HG03159 (cell line): ENCODE measurements at regions not wholly inside any gene's neighbourhood (a gene's known extent, or its start where the extent isn't known, plus 50 kb on each side); places are given as distances from the start of the nearest gene placed in this dataset.

Experiments
- ATAC-seq: cut with Tn5 transposase; IDR thresholded peaks from one replicate; pipeline ENCODE4 v1.9.1; 2021; ENCODE audit warnings: mild to moderate bottlenecking, moderate library complexity; ENCODE audit not compliant: unreplicated experiment

DNA sequence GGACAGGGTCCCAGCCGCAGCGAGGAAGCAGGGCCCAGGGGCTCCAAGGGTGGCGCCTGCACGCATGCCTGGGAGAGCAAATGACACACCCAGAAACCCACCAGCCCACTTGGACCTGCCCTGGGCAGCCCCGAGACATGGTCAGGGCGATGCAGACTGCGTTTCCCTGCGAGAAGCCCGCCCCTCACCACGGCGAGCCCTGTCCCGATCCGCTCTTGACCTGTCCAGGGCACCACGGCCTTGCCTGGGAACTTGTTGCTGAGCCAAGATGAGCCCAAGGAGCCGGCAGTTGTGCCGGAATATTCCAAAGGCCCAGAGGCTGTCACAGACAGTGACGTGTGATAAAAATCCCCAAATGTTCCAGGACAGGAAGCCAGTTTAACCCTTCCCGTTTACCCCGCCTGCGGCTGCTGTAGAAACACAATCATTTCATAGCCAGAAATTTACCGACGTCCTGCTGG, 78.1 kb downstream of the SIK1 start:
- ATAC-seq, result no peak

DNA sequence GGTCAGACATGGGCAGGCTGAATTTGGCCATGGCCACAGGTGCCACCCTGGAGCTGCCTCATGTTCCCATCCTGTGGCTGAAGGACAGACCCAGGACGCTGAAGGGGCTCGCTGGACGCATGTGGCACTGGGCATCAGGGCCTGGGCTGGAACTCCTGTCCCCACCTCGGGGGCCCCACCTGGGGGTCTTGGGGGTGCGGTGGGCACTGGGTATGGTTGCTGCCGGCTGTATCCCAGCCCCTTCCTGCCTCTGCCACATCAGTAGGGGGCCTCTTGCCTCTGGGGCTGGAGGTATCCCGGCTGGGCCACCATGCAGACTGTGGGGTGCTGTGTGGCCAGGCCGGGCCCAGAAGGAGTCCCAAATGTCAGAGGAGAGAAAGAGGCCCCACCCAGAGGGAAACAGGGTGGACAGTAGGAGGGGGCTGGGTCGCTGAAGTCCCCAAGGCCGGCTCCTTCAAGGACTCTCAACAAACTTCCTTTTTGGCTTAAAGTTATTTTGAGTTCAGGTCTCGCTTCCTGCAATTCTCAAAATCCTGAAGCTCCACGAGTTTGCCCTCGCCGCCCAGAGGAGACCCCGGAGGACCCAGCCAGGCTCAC, 78.7 kb downstream of the SIK1 start:
- ATAC-seq, result no peak

DNA sequence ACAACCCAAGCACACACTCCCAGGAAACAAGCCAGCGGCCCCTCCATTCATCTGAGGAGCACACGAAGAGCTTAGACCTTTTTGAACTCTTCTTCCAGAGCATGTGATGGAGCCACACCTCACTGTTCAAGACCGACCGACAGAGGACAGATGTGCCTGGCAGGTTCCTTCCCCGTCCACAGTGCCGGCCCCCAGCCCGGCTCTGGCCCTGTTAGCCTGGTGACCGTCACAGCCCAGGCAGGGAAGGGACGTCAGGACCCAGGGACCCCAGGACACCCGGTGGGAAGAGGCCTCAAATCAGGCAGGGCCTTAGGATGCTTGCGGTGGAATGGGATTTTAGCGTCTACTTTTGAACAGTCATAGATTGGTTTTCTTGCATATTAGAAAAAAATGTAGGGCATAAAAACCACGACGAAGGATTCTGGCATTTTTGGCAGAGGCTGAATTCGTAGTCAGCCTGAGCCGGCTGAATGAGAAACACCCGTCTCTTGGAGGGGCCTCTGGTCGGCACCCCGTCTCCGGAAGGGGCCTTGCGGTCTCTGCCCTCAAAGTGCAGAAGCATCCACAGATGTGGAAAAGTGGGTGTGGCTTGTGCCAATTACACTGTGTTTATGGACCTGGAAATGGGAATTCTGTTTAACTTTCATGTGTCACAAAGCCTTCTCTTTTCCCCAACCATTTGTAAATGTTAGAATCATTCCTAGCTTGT, 79.3 kb downstream of the SIK1 start:
- ATAC-seq, result no peak

DNA sequence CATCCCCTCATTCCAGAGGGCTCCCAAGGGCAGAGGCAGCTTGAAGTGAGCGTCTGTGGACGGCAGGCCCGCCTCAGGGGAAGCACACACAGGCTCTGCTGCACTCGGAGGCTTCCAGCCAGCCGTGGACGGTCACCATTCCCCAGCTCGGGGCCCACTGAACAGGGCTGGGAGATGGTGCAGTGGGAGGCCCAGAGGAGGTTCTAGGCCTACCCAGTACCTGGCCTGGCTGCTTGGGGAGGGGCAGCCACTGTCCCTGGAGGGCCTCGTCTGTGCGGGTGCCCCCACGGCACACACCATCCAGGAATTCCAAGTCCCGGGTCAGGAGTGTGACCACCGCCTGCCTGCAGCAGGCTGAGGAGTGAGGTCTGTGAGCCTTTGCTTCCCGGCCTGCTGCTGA, 80.4 kb downstream of the SIK1 start:
- no peak for ATAC-seq

DNA sequence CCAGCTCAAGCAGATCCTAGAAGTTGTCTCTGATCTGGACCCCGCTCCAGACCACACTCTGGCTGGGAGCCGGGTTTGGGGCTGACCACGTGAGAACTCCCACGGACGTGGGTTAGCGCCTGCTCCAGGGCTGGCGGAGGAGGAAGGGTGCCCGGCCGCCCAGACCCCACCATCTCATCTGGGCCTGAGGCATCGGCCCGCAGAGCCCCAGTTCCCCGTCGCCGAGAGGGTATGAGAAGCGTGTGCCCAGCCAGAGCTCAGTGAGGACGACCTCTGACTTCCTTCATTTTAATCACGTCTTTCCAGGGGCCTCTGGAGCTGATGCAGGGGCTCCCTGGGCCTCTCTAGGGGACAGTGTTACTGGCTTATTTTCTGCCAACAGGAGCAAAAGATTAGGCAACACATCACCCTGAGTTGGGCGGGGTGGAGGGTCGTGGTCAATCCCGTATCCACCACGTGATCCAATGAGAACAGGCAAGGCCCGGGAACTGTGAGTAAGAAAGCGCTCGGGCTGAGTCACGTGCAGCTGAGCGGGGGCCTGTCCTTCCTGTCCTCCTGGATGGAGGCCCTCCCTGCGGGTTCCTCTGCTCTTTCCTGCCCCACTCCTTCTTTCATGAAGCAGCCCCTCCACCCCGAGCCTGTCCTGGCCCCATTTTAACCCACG, 81.1 kb downstream of the SIK1 start:
- no peak for ATAC-seq

DNA sequence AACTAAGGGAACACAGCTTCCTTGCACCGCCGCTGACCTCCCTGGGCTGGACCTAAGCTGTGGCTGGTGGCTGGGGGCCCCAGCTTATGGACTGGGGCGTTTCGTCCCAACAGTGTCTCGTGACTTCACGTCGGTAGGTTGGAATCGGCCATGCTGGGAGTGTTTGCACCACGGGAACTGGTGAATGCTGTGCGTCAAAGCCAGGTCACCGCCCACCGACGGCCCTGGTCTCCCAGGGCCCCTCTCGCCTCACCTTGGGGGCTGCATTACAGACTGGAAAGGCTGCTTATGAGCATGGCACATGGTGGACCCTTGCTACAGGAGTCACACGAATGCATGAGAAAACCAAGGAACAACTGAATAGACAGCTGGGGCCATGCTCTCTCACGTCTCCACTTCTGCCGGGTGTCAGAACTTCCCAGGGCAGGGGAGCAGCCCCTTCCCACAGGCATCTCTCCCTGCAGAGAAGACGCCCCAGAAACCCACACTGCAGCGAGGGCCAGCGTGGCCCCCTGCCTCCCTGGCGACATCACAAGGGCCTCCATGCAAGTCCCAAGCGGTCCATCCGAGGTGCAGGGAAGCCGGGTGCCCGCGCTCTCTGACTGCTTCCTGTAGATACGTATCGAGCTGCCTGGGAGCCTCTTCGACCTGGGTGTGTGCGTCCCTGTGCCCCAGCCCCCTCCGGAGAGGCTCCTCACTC, 81.7 kb downstream of the SIK1 start:
- no peak for ATAC-seq

DNA sequence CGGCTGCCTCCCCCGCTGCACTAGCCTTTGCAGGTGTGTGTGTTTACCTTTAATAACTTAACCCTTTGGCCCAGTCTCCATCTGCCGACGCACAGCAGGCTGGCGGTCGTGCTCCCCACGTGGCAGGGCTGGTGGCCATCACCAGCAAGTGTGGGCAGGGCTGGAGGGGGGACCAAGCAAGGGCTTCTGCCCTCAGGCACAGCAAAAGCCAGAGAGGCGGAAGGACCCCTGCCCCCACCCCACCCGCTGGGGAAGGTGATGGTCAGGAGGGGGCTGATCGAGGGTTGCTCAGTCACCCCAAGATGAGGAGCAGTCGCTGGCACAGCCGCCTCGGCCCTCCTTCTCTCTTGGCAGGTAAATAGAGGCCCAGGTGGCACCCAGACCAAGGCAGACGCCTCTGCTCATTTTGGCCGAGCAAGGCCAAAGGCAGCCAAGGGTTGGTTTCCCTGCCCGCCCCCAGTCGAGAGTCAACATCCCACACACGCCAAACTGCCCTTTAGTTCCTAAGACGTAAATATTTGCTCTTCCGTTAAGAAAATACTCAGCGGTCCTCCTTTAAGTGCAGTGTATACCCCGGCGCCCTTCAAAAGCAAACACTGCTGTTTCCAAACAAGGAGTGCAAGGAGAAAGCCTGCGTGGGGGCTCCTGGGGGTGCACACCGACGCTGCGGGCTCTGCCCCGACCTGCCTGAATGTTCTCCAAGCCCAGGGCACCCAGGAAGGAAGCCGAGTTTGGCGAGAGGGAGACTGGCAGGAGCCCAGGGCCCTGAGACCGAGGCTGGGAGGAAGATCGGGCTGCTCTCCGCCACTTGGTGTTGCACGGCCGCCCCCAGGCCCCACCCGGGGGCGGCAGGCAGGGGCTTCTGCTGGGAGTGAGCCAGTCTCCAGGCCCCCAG, 82.7 kb downstream of the SIK1 start:
- no peak for ATAC-seq

DNA sequence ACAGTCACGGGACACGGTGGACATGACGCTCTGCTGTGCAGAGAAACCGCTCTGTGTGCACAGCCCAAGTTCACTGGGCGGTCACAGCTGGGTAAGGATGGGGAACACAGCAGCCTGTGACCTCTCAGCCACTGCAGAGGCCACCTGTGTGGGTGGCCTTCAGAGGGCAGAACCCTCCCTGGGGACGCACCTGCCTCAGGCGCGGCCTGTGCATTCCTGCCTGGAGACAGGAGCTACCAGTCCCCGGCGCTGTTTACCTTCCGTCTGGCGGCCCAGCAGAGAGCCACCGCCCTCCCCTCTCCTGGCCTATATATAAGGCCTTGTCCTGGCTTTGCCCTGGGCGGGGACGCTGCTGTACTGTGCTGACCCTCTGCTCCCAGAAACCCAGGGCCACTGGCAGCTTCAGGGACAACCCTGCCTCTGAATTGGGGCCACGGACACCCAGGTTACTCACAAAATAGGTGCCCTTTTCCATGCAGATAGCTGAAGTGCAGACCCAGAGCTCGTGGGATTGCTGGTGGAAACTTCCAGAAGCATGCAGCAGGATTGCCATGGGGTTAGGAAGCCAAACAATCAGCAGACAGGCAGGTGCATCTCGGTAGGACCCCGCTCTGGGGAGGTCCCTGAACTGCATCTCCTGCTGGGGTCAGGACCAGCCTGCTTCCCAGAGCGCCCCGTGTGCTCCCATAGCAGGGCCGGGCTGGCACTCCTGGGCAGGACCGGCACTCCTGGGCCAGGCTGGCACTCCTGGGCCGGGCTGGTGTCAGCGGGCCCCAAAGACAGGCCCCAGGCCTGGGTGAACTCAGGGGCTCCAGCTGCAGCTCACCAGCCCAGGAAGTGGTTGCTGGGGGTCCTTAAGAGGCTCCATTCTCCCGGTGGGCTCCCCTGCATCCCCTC, 83.6 kb downstream of the SIK1 start:
- no peak for ATAC-seq

DNA sequence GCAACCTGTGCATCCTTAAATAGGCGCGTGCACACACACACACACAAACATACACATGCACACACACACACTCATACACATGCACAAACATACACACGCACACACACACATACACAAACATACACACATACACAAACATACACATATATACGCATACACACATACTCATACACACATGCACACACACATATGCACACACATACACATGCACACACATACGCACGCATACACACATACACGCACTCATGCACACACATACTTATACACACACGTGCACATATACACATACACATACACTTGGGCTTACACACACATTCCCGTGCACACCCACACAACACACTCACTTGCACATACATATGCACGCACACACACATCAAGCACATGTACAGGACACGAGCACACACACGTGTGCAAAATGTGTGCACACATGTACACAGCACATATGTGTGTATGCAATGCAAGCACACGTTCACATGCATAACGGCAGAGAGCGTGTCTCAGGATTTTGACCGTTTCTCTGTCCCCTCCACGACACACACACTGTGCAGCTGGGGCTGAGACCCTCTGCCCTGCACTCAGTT, 84.5 kb downstream of the SIK1 start:
- ATAC-seq, result no peak

DNA sequence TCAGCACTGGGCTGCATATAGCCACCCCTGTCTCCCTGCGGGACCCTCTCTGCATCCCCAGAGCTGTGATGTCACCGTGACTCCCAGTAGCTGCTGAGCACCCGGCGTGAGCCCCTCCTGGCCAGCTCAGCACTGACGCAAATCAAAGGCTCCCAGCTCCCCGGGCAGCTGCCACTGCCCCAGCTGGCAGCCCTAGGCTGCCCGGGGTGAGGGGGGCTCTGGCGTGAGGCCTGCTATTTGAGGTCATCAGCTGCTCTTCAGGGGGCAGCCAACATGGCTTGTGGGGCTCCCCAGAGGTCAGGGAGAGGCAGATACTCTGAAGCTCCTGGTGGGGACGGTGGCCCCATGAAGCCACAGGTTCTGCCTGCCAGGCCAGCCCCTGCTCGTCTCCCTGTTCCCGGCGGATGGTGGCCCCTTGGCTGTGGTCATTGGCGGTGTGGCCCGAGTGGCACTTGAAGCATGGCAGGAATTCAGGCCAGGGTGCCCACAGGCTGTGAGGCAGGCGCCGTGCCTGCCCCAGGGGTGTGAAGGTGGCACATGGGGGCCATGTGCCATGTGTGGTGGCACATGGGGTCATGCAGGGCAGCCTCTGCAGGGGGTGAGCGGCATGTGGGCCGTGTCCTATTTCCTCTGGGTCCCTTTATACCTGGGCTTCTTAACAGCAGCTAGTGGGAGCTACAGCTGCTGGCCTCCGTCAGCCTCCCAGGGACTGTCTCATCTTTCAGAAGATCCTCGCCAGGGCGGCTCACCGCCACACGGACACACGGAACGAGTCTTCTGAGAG, 85.4 kb downstream of the SIK1 start:
- no peak for ATAC-seq

DNA sequence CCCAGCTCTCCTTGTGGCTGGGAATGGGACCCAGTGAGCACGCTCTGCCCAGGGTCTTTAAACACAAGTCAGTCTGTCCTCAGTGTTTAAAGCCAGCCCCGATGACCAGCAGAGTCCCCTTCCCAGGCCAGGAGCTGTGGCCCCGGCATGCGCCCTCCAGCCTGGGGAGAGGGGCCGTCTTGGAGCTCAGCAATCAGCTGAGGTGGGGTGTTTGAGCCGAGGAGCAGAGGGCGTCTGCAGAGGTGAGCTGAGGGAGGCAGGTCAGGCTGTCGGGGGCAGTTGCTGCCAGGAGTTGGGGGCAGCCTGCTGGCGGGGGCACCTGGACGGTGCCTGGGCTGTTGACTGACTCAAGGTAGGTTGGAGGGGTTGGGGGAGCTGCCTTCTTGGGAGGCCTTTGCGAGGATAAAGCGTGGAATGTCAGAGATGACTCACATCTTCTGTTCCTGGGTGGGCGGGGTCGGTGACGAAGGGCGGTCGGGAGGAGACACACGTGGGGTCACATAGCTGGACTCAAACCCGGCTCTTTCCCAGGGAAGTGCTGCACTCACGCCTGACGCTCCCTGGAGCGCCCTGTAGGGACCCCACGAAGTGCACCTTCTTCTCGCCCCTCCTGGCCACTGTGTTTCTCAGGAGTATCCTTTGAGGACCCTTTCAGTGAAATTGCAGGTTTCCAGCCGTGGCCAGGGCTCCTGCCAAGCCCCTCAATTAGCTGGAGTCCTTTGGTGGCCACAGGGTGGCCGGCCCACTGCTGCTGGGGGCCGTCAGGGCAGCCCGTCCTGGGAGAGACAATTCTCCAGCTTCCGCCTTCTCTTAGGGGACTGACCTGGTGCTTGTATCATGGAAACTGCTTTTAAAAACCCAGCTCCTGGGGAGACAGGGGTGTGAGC, 86.2 kb downstream of the SIK1 start:
- ATAC-seq, result no peak

DNA sequence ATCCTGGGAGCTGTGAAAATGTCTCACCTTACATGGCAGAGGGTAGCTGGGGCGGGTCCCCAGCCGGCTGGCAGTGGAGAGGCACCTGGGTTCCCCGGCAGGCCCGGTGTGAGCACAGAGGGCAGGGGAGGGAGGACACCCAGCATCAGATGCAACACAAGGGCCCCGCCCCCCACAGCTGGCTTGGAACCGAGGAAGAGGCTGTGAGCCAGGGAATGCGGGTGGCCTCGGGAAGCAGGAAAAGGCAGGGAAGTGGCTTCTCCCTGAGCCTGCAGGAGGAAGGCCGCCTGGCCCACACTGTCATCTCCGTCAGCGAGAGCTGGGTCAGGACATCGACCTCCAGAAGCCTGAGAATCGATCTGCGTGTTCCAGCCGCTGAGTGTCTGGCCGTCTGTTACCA, 87.3 kb downstream of the SIK1 start:
- ATAC-seq, result no peak

DNA sequence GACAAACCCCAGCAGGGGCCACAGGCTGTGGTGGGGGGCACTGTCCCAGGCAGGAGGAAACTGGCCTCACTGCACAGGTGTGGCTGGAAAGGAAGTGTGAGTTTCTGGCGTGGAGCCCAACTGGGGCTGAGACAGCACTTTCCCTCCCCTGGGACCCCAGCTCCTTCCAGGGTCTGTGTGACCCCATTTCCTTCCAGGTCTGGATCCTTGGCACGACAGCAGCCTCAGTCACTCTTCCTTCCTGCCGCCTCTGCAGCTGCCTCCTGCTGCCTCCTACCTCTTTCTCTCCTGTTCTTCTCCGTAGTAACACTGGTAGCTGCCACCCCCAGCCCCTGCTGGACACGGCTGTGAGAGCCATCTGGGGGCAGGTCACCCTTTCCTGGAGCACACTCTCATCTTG, 88.0 kb downstream of the SIK1 start:
- ATAC-seq, result no peak

DNA sequence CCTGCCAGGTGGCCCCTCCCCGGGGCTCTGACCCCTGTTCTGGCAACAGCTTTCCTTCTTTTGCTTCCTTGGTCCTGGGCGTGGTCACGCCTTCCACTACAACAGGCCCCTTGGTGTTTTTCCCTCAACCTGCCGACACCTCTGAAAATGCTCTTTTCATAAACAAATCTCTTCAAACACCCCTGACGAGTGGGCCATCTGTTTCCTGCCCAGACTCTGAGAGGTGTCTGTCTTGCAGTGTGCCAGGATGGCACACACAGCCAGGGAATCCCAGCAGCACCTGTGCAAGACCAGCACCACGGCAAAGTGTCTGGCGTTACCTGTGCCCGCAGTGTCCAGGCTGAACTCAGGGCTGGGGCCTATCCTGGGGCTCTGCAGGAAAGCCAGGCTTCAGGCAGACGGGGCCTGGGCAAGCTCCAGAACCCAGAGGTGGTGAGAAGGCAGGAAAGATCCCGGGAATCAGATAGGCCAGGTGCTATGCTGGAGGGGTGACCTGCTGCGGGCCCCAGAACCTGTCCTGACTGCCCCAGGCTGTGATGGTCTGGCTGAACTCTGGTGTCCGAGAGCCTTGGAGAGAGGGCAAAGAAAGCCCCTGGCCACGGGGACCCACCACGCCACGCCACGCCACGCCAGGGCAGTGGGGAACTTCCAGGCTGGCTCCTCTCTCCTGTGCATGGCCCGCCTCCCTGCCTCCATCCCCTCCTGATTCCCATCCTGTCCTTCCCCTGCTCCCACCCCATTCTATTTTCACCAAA, 88.9 kb downstream of the SIK1 start:
- ATAC-seq, result no peak

DNA sequence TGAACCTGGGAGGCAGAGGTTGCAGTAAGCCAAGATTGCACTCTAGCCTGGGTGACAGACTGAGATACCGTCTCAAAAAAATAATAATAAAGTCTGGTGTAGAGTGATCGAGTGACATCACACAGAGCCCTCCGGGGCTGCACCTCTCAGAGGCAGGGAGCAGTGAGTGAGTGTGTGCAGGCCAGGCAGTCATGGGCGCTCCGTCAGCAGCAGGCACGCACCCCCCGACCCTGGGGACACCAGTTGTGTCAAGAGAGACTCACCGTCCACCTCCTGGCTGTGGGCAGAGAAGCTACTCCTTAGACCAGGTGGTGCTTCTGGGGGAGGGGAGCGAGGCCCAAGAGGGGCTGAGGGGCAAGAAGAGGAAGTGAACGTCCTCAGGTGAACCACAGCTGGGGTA, 91.8 kb downstream of the SIK1 start:
- no peak for ATAC-seq

DNA sequence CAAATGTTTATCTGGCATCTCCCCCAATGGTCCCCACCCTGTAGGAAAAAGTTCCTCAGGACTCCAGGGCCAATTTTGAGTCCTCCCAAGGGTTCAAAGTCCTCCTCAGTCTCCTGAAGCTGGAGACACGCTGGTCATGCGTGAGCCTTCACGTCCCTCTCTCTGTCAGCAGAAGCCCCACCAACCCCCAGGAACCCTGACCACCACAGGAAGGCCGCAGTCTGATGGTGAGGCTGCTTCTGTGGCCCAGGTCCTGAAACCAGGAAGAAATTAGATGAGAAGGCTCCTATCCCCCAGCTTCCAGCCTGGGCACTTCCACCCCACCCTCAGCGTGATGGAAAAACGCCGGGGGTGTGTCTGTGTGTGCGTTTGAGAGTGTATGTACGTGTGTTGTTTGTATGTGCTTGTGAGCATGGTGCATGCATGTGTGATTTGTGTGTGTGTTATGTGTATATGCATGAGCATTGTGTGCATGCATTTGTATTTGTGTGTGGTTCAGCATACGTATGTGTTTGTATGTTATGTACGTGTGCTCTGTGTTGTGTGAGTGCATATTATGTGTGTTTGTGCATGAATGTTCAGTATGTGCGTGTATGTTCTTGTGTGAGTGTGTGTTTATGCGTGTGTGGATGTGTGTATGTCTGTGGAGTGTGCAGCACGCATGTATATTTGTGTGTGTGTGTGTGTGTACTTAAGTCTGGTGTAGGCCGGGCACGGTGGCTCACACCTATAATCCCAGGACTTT, 92.5 kb downstream of the SIK1 start:
- ATAC-seq, result no peak
